ENCODE measurements at regions not wholly inside any gene's neighbourhood (a gene's known extent, or its start where the extent isn't known, plus 50 kb on each side); places are given as distances from the start of the nearest gene placed in this dataset.

GRCh38 chr13:105262579-105262978 lies 1272.9 kb downstream of the EFNB2 start:
- Histone ChIP-seq H3K9me3 (no peaks in the 10 kb centered on the region), H3K4me1 (no peaks in the 10 kb centered on the region), H3K36me3 (no peaks in the 10 kb centered on the region), H3K27me3 (no peaks in the 10 kb centered on the region), H3K4me3 (no peak overlapping the region), H3K27ac (replicated peaks in 1 of 4) (no peak overlapping the region)
- intact Hi-C loops (cut with DNase I): no loop called here
- DNase-seq (ENCODE audit: extremely low spot score): no peak
- whole genome bisulfite sequencing: 86% methylated on average over 2 of the region's 2 CpGs
- no peak for TF ChIP-seq POLR2AphosphoS5 (IDR thresholded peaks at IDR 0.05)
- no peak for TF ChIP-seq POLR2A (IDR thresholded peaks at IDR 0.05; ENCODE audit: low read depth)
- no peak for TF ChIP-seq CTCF (IDR thresholded peaks at IDR 0.05)
- no peak for TF ChIP-seq EP300 (IDR thresholded peaks at IDR 0.05)

- Histone ChIP-seq H3K36me3 (no peaks in the 10 kb centered on the region), H3K27me3 (no peaks in the 10 kb centered on the region), H3K9me3 (no peaks in the 10 kb centered on the region), H3K4me3 (no peak overlapping the region), H3K27ac (replicated peaks in 1 of 4) (no peak overlapping the region), H3K4me1 (no peaks in the 10 kb centered on the region)
- DNase-seq (ENCODE audit: extremely low spot score): no peak
- intact Hi-C loops (cut with DNase I): no loop called here
- no peak for TF ChIP-seq EP300 (IDR thresholded peaks at IDR 0.05)
- TF ChIP-seq POLR2AphosphoS5 (IDR thresholded peaks at IDR 0.05): no peak
- TF ChIP-seq CTCF (IDR thresholded peaks at IDR 0.05): no peak
- TF ChIP-seq POLR2A (IDR thresholded peaks at IDR 0.05; ENCODE audit: low read depth): no peak
- 73% methylated on average over 6 of the region's 6 CpGs for WGBS
Observed at GRCh38 chr13:105259426-105259825, 1276.0 kb downstream of the EFNB2 start.

- 96% methylated on average over 1 of the region's 1 CpG for WGBS
- Histone ChIP-seq H3K27me3 (no peaks in the 10 kb centered on the region), H3K36me3 (no peaks in the 10 kb centered on the region), H3K4me3 (no peak overlapping the region), H3K9me3 (no peaks in the 10 kb centered on the region), H3K27ac (replicated peaks in 1 of 4) (no peak overlapping the region), H3K4me1 (no peaks in the 10 kb centered on the region)
- intact Hi-C loops (cut with DNase I): no loop called here
- no peak for DNase-seq (ENCODE audit: extremely low spot score)
- TF ChIP-seq POLR2AphosphoS5 (IDR thresholded peaks at IDR 0.05) (no peak), EP300 (IDR thresholded peaks at IDR 0.05) (no peak), CTCF (IDR thresholded peaks at IDR 0.05) (no peak), POLR2A (IDR thresholded peaks at IDR 0.05; ENCODE audit: low read depth) (no peak)
Observed at GRCh38 chr13:105255472-105255871, 1280.0 kb downstream of the EFNB2 start.

- no peak for DNase-seq (ENCODE audit: extremely low spot score)
- Histone ChIP-seq H3K9me3 (no peaks in the 10 kb centered on the region), H3K4me1 (no peaks in the 10 kb centered on the region), H3K27me3 (no peaks in the 10 kb centered on the region), H3K27ac (replicated peaks in 1 of 4) (no peak overlapping the region), H3K36me3 (no peaks in the 10 kb centered on the region), H3K4me3 (no peak overlapping the region)
- no peak for TF ChIP-seq POLR2AphosphoS5 (IDR thresholded peaks at IDR 0.05)
- TF ChIP-seq EP300 (IDR thresholded peaks at IDR 0.05): no peak
- no peak for TF ChIP-seq CTCF (IDR thresholded peaks at IDR 0.05)
- TF ChIP-seq POLR2A (IDR thresholded peaks at IDR 0.05; ENCODE audit: low read depth): no peak
- intact Hi-C loops (cut with DNase I): no loop called here
Observed at GRCh38 chr13:105251293-105251692, 1284.2 kb downstream of the EFNB2 start.

- no peak for DNase-seq (ENCODE audit: extremely low spot score)
- Histone ChIP-seq H3K9me3 (no peaks in the 10 kb centered on the region), H3K27ac (replicated peaks in 1 of 4) (no peak overlapping the region), H3K4me3 (no peak overlapping the region), H3K4me1 (no peaks in the 10 kb centered on the region), H3K36me3 (no peaks in the 10 kb centered on the region), H3K27me3 (no peaks in the 10 kb centered on the region)
- intact Hi-C loops (cut with DNase I): no loop called here
- WGBS: 76% methylated on average over 5 of the region's 5 CpGs
- TF ChIP-seq POLR2AphosphoS5 (IDR thresholded peaks at IDR 0.05) (no peak), EP300 (IDR thresholded peaks at IDR 0.05) (no peak)
Observed at GRCh38 chr13:105247830-105248229, 1287.6 kb downstream of the EFNB2 start.

Data from esophagus muscularis mucosa (tissue), 4 donors.